ENCODE measurements at regions not wholly inside any gene's neighbourhood (a gene's known extent, or its start where the extent isn't known, plus 50 kb on each side); places are given as distances from the start of the nearest gene placed in this dataset.

DNA sequence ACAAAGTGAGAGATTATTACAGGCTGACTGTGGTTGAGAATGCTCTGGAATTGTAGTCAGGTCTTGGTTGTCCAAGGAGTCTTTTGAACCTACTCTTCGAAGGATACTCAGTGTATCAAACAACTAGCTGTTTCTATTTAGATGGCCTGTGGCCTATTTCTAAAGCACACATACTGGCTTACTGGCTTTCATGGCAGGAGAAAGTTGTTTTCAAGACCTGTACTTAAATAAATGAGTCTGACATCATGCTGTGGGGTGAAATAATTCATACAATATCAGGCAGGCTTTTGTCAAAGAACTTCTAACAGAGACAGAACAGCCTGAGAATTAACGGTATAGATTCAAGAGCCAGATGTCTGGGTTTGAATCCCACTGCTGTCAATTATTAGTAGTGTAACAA lies 316.7 kb upstream of the SEMA6D start:
- Histone ChIP-seq H3K4me3 (replicated peaks in 1 of 2; ENCODE audit: low read depth in 1 of 2, low read length in 2 of 2) (no peak overlapping the region), H3K36me3 (ENCODE audit: control insufficient read depth in 1 of 2, insufficient read depth in 2 of 2, low read length in 2 of 2) (no peaks in the 10 kb centered on the region), H3K9ac (ENCODE audit: low read length) (no peak overlapping the region), H3K79me2 (ENCODE audit: insufficient read depth, low read length) (no peaks in the 10 kb centered on the region), H2AFZ (ENCODE audit: low read depth, low read length, poor library complexity, severe bottlenecking) (no peak overlapping the region), H3K27me3 (ENCODE audit: insufficient read depth, low read length) (no peaks in the 10 kb centered on the region), H3K9me2 (ENCODE audit: insufficient read depth) (no peaks in the 10 kb centered on the region), H3K4me2 (ENCODE audit: low read length) (no peak overlapping the region), H3K27ac (ENCODE audit: low read depth, low read length) (no peak overlapping the region), H4K20me1 (ENCODE audit: insufficient read depth) (no peaks in the 10 kb centered on the region), H3K9me3 (ENCODE audit: control insufficient read depth in 1 of 2, insufficient read depth in 1 of 2, low read depth in 1 of 2, low read length in 2 of 2) (peaks cover 4 to 42% of the 10 kb centered on the region in 2 experiments; a peak in 2 of 4 replicates), H3K4me1 (ENCODE audit: control insufficient read depth in 1 of 2, insufficient read depth in 2 of 2, low read length in 2 of 2) (no peaks in the 10 kb centered on the region)
- CTCF ChIA-PET: no interaction called here
- POLR2A ChIA-PET: no interaction called here
- no peak for DNase-seq (ENCODE audit: low read depth, low spot score)
- intact Hi-C loops (cut with micrococcal nuclease): no loop called here
- TF ChIP-seq SIN3A (IDR thresholded peaks at IDR 0.05; ENCODE audit: low read depth) (no peak), POLR2A (IDR thresholded peaks at IDR 0.05; ENCODE audit: borderline replicate concordance, extremely low read depth, insufficient read depth, insufficient read length) (no peak)
- BruUV-seq (replicated peaks): no TSS peak
- ATAC-seq: no peak
- RAD21 ChIA-PET (ENCODE audit: low non-redundant PET in 1 of 2, low total read pairs in 2 of 2, uncharacterized antibody in 2 of 2, unreplicated experiment in 2 of 2): no interaction called here

- no peak overlapping the region for H3K9ac ChIP-seq (ENCODE audit: low read length)
- intact Hi-C loops (cut with micrococcal nuclease): no loop called here
- H3K27ac ChIP-seq (ENCODE audit: low read depth, low read length): no peak overlapping the region
- RAD21 ChIA-PET (ENCODE audit: low non-redundant PET in 1 of 2, low total read pairs in 2 of 2, uncharacterized antibody in 2 of 2, unreplicated experiment in 2 of 2): no interaction called here
- BruUV-seq (replicated peaks): no TSS peak
- POLR2A ChIA-PET: no interaction called here
- H2AFZ ChIP-seq (ENCODE audit: low read depth, low read length, poor library complexity, severe bottlenecking): no peak overlapping the region
- no peaks in the 10 kb centered on the region for H3K79me2 ChIP-seq (ENCODE audit: insufficient read depth, low read length)
- no peaks in the 10 kb centered on the region for H3K9me2 ChIP-seq (ENCODE audit: insufficient read depth)
- ATAC-seq (no peak), DNase-seq (ENCODE audit: low read depth, low spot score) (no peak)
- no peak overlapping the region for H3K4me3 ChIP-seq (replicated peaks in 1 of 2; ENCODE audit: low read depth in 1 of 2, low read length in 2 of 2)
- H3K4me2 ChIP-seq (ENCODE audit: low read length): no peak overlapping the region
- H3K4me1 ChIP-seq (ENCODE audit: control insufficient read depth in 1 of 2, insufficient read depth in 2 of 2, low read length in 2 of 2): no peaks in the 10 kb centered on the region
- no peaks in the 10 kb centered on the region for H4K20me1 ChIP-seq (ENCODE audit: insufficient read depth)
- peaks cover 7 to 42% of the 10 kb centered on the region in 2 experiments; a peak in 2 of 4 replicates for H3K9me3 ChIP-seq (ENCODE audit: control insufficient read depth in 1 of 2, insufficient read depth in 1 of 2, low read depth in 1 of 2, low read length in 2 of 2)
- no peaks in the 10 kb centered on the region for H3K36me3 ChIP-seq (ENCODE audit: control insufficient read depth in 1 of 2, insufficient read depth in 2 of 2, low read length in 2 of 2)
- CTCF ChIA-PET: no interaction called here
- H3K27me3 ChIP-seq (ENCODE audit: insufficient read depth, low read length): no peaks in the 10 kb centered on the region
- TF ChIP-seq MAX (IDR thresholded peaks at IDR 0.05) (no peak), CEBPB (IDR thresholded peaks at IDR 0.05; ENCODE audit: low read depth) (no peak), CTCF (IDR thresholded peaks at IDR 0.05 in 2 of 3, conservative IDR thresholded peaks at IDR 0.05 in 1 of 3; ENCODE audit: borderline replicate concordance in 1 of 3, insufficient read depth in 1 of 3, low read depth in 2 of 3, low read length in 2 of 3) (no peak), EGR1 (IDR thresholded peaks at IDR 0.05; ENCODE audit: low read depth) (no peak), YY1 (IDR thresholded peaks at IDR 0.05; ENCODE audit: extremely low read depth, insufficient replicate concordance, low read depth, low read length) (no peak), TCF7L2 (IDR thresholded peaks at IDR 0.05; ENCODE audit: borderline replicate concordance, extremely low read depth, insufficient read depth, insufficient read length) (no peak), ELF1 (IDR thresholded peaks at IDR 0.05; ENCODE audit: borderline replicate concordance, low read depth) (no peak), ZNF274 (IDR thresholded peaks at IDR 0.05; ENCODE audit: low read depth, low read length) (no peak), FOSL1 (IDR thresholded peaks at IDR 0.05; ENCODE audit: low read depth) (no peak), POLR2A (IDR thresholded peaks at IDR 0.05; ENCODE audit: borderline replicate concordance, extremely low read depth, insufficient read depth, insufficient read length) (no peak), SIN3A (IDR thresholded peaks at IDR 0.05; ENCODE audit: low read depth) (no peak), POLR2AphosphoS5 (IDR thresholded peaks at IDR 0.05; ENCODE audit: low read depth, low read length) (no peak), SRF (IDR thresholded peaks at IDR 0.05; ENCODE audit: low read depth) (no peak), CBX3 (IDR thresholded peaks at IDR 0.05; ENCODE audit: low read depth) (no peak), EZH2phosphoT487 (IDR thresholded peaks at IDR 0.05; ENCODE audit: borderline replicate concordance) (no peak), ZFX (IDR thresholded peaks at IDR 0.05) (no peak), ATF3 (IDR thresholded peaks at IDR 0.05) (no peak), RAD21 (IDR thresholded peaks at IDR 0.05; ENCODE audit: low read depth) (no peak)
- TF ChIP-seq, protein P1, sequence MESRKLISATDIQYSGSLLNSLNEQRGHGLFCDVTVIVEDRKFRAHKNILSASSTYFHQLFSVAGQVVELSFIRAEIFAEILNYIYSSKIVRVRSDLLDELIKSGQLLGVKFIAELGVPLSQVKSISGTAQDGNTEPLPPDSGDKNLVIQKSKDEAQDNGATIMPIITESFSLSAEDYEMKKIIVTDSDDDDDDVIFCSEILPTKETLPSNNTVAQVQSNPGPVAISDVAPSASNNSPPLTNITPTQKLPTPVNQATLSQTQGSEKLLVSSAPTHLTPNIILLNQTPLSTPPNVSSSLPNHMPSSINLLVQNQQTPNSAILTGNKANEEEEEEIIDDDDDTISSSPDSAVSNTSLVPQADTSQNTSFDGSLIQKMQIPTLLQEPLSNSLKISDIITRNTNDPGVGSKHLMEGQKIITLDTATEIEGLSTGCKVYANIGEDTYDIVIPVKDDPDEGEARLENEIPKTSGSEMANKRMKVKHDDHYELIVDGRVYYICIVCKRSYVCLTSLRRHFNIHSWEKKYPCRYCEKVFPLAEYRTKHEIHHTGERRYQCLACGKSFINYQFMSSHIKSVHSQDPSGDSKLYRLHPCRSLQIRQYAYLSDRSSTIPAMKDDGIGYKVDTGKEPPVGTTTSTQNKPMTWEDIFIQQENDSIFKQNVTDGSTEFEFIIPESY (IDR thresholded peaks at IDR 0.05; ENCODE audit: extremely low read depth, insufficient replicate concordance, low read length): no peak
Measured at GRCh38 chr15:47401427-47401826, 315.9 kb upstream of the SEMA6D start.

All from HCT116 (cell line).